HCT116 (cell line): ENCODE measurements at regions not wholly inside any gene's neighbourhood (a gene's known extent, or its start where the extent isn't known, plus 50 kb on each side); places are given as distances from the start of the nearest gene placed in this dataset.

Experiments used
- ATAC-seq: fragments of 200-7000 bp; cut with Tn5 transposase; 2 replicates; pipeline ENCODE4 v1.9.1; 2020; ENCODE audit warnings: mild to moderate bottlenecking, moderate library complexity
- BruUV-seq: library from RNA; stranded (reverse); fragments of 400-500 nt; replicated peaks from 2 replicates; lab custom pipeline; 2021; lab: Mats Ljungman, UMichigan
- CTCF ChIA-PET: fragments of 300-600 bp; sonication (Branson Sonifier 250); formaldehyde crosslinking; loops from one replicate; lab custom pipeline; 2021; ENCODE audit warnings: antibody characterized with exemption; lab: Charles Lee
- POLR2A ChIA-PET: fragments of 300-600, 350-600 bp; sonication (Branson Sonifier 250); formaldehyde crosslinking; loops from one replicate; lab custom pipeline; 2021; ENCODE audit warnings: antibody characterized with exemption; lab: Charles Lee
- RAD21 ChIA-PET, 2 experiments: fragments of 300-600 bp; sonication (Branson Sonifier 250); formaldehyde crosslinking; loops; one replicate each; lab custom pipeline; 2023; ENCODE audit warnings: low total read pairs in 2 of 2; ENCODE audit not compliant: uncharacterized antibody in 2 of 2, unreplicated experiment in 2 of 2, low non-redundant PET in 1 of 2; lab: Charles Lee
- DNase-seq: peaks from one replicate; pipeline ENCODE4 v3.0.0-alpha.2; 2010; ENCODE audit warnings: low read depth, low spot score
- H2AFZ ChIP-seq: fragments of 200-600 bp; shearing (Covaris generic), sonication (generic); 2 replicates; pipeline ENCODE4 v1.6.1; 2017; ENCODE audit warnings: low read depth, mixed run types, mixed read lengths, antibody characterized with exemption, low read length; ENCODE audit not compliant: poor library complexity, severe bottlenecking
- H3K27ac ChIP-seq: 2 replicates; pipeline ENCODE4 v1.5.1; 2012; ENCODE audit warnings: low read depth, low read length
- H3K27me3 ChIP-seq: fragments of 200-600 bp; sonication (generic); 2 replicates; pipeline ENCODE4 v1.6.1; 2016; ENCODE audit warnings: mixed run types, low read length, mixed read lengths; ENCODE audit not compliant: insufficient read depth
- H3K36me3 ChIP-seq, 2 experiments: fragments of 200-500 bp in 1 of 2; fragments of 200-600 bp in 1 of 2; sonication (Bioruptor generic) in 1 of 2; sonication (generic) in 1 of 2; 2 replicates each; pipeline versions ENCODE4 v1.5.1 to v1.6.1; 2014 to 2016; ENCODE audit warnings: low read length in 2 of 2, inconsistent platforms in 1 of 2, mixed read lengths in 1 of 2, mixed run types in 1 of 2; ENCODE audit not compliant: insufficient read depth in 2 of 2, control insufficient read depth in 1 of 2
- H3K4me1 ChIP-seq, 2 experiments: fragments of 200-600 bp in 1 of 2; sonication (generic) in 1 of 2; 2 replicates each; pipeline versions ENCODE4 v1.5.1 to v1.6.1; 2012 to 2017; ENCODE audit warnings: low read length in 2 of 2, inconsistent platforms in 1 of 2, mild to moderate bottlenecking in 1 of 2, mixed read lengths in 1 of 2, mixed run types in 1 of 2, moderate library complexity in 1 of 2; ENCODE audit not compliant: insufficient read depth in 2 of 2, control insufficient read depth in 1 of 2
- H3K4me2 ChIP-seq: fragments of 200-600 bp; sonication (generic); 2 replicates; pipeline ENCODE4 v1.6.1; 2017; ENCODE audit warnings: mixed run types, low read length, mixed read lengths
- H3K4me3 ChIP-seq, 2 experiments: fragments of 200-600 bp in 1 of 2; sonication (generic) in 1 of 2; replicated peaks in 1 of 2; 2 replicates each; pipeline ENCODE4 v1.5.1; 2011 to 2016; ENCODE audit warnings: low read length in 2 of 2, control low read depth in 1 of 2, low read depth in 1 of 2, mild to moderate bottlenecking in 1 of 2, mixed read lengths in 1 of 2, mixed run types in 1 of 2
- H3K79me2 ChIP-seq: fragments of 200-600 bp; sonication (generic); 2 replicates; pipeline ENCODE4 v1.6.1; 2017; ENCODE audit warnings: mild to moderate bottlenecking, mixed run types, low read length, moderate library complexity, mixed read lengths; ENCODE audit not compliant: insufficient read depth
- H3K9ac ChIP-seq: fragments of 200-600 bp; sonication (generic); 2 replicates; pipeline ENCODE4 v1.6.1; 2016; ENCODE audit warnings: low read length, mixed read lengths
- H3K9me2 ChIP-seq: fragments of 200-600 bp; sonication (generic), shearing (Covaris generic); 2 replicates; pipeline ENCODE4 v1.6.1; 2017; ENCODE audit warnings: mixed run types, mild to moderate bottlenecking, moderate library complexity; ENCODE audit not compliant: insufficient read depth
- H3K9me3 ChIP-seq, 2 experiments: fragments of 200-500 bp in 1 of 2; fragments of 200-600 bp in 1 of 2; sonication (Bioruptor generic) in 1 of 2; sonication (generic) in 1 of 2; 2 replicates each; pipeline ENCODE4 v1.6.1; 2014 to 2017; ENCODE audit warnings: low read length in 2 of 2, mixed read lengths in 2 of 2, inconsistent platforms in 1 of 2, low read depth in 1 of 2, mild to moderate bottlenecking in 1 of 2, mixed run types in 1 of 2, moderate library complexity in 1 of 2; ENCODE audit not compliant: control insufficient read depth in 1 of 2, insufficient read depth in 1 of 2
- H4K20me1 ChIP-seq: fragments of 200-600 bp; sonication (generic), shearing (Covaris generic); 2 replicates; pipeline ENCODE4 v1.6.1; 2017; ENCODE audit warnings: mixed run types, mild to moderate bottlenecking, moderate library complexity; ENCODE audit not compliant: insufficient read depth
- CBX3 ChIP-seq: IDR thresholded peaks from 2 replicates; pipeline ENCODE4 v1.6.1; 2012; ENCODE audit warnings: low read depth
- ELF1 ChIP-seq: IDR thresholded peaks from 2 replicates; pipeline ENCODE4 v1.6.1; 2012; ENCODE audit warnings: low read depth, borderline replicate concordance
- EZH2 ChIP-seq: fragments of 200-600 bp; sonication (generic); IDR thresholded peaks from 2 replicates; pipeline ENCODE4 v1.6.1; 2017; ENCODE audit warnings: antibody characterized with exemption, mixed run types
- EZH2phosphoT487 ChIP-seq: fragments of 200-600 bp; IDR thresholded peaks from 2 replicates; pipeline ENCODE4 v1.6.1; 2018; ENCODE audit warnings: antibody characterized with exemption, borderline replicate concordance
- TCF7L2 ChIP-seq: IDR thresholded peaks from 2 replicates; pipeline ENCODE4 v1.7.0; 2011; ENCODE audit warnings: borderline replicate concordance, inconsistent platforms; ENCODE audit not compliant: insufficient read depth, insufficient read length; ENCODE audit errors: extremely low read depth
- YY1 ChIP-seq: IDR thresholded peaks from 2 replicates; pipeline ENCODE4 v1.6.1; 2011; ENCODE audit warnings: low read length, low read depth, moderate library complexity, mild to moderate bottlenecking; ENCODE audit not compliant: insufficient replicate concordance; ENCODE audit errors: extremely low read depth
- ZFX ChIP-seq: fragments of 450-650 bp; IDR thresholded peaks from 2 replicates; pipeline ENCODE4 v1.6.1; 2017
- intact Hi-C: fragments of 100-400 bp; cut with micrococcal nuclease; formaldehyde crosslinking; loops from 2 replicates; pipeline ENCODE4 v1.10.0; 2022
- TF ChIP-seq, protein P1 (sequence below): IDR thresholded peaks from 2 replicates; pipeline ENCODE4 v1.6.1; 2012
- TF ChIP-seq, protein P2 (sequence below), 3 experiments: fragments of 200-600 bp in 1 of 3; sonication (generic) in 1 of 3; IDR thresholded peaks in 2 of 3; conservative IDR thresholded peaks in 1 of 3; 2 replicates each; pipeline ENCODE4 v1.5.1; 2012 to 2017; ENCODE audit warnings: low read depth in 2 of 3, low read length in 2 of 3, antibody characterized with exemption in 1 of 3, borderline replicate concordance in 1 of 3, control low read depth in 1 of 3, mild to moderate bottlenecking in 1 of 3, mixed read lengths in 1 of 3, mixed run types in 1 of 3, moderate library complexity in 1 of 3; ENCODE audit not compliant: insufficient read depth in 1 of 3
- TF ChIP-seq, protein P3 (sequence below): IDR thresholded peaks from 2 replicates; pipeline ENCODE4 v1.6.1; 2012

DNA sequence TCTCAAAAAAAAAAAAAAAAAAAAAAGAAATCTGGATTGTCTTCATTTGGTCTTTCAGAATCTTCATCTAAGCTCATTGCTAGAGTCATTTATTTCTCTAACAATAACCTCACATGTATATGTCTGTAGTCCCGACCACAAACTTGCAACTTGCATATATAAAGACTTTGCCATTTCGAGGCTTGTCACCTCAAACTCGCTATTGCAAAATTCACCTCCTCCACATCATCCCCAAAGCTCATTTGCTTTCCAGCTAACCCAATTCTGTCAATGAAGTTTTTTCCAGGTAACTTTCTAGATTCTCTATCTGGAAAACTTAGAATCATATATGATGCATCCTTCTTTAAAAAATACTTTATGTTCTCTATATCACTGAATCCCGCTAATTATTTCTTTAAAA lies 393.2 kb upstream of the ATXN7L3B start (continued):
- TF ChIP-seq, protein P1, sequence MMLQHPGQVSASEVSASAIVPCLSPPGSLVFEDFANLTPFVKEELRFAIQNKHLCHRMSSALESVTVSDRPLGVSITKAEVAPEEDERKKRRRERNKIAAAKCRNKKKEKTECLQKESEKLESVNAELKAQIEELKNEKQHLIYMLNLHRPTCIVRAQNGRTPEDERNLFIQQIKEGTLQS = no peak
- TF ChIP-seq, protein P2, sequence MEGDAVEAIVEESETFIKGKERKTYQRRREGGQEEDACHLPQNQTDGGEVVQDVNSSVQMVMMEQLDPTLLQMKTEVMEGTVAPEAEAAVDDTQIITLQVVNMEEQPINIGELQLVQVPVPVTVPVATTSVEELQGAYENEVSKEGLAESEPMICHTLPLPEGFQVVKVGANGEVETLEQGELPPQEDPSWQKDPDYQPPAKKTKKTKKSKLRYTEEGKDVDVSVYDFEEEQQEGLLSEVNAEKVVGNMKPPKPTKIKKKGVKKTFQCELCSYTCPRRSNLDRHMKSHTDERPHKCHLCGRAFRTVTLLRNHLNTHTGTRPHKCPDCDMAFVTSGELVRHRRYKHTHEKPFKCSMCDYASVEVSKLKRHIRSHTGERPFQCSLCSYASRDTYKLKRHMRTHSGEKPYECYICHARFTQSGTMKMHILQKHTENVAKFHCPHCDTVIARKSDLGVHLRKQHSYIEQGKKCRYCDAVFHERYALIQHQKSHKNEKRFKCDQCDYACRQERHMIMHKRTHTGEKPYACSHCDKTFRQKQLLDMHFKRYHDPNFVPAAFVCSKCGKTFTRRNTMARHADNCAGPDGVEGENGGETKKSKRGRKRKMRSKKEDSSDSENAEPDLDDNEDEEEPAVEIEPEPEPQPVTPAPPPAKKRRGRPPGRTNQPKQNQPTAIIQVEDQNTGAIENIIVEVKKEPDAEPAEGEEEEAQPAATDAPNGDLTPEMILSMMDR (IDR thresholded peaks at IDR 0.05 in 2 of 3, conservative IDR thresholded peaks at IDR 0.05 in 1 of 3; ENCODE audit: borderline replicate concordance in 1 of 3, insufficient read depth in 1 of 3, low read depth in 2 of 3, low read length in 2 of 3) = no peak
- TF ChIP-seq, protein P3, sequence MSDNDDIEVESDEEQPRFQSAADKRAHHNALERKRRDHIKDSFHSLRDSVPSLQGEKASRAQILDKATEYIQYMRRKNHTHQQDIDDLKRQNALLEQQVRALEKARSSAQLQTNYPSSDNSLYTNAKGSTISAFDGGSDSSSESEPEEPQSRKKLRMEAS = no peak
- TF ChIP-seq EZH2 = no peak
- no peak for TF ChIP-seq YY1
- no peak for TF ChIP-seq TCF7L2

DNA sequence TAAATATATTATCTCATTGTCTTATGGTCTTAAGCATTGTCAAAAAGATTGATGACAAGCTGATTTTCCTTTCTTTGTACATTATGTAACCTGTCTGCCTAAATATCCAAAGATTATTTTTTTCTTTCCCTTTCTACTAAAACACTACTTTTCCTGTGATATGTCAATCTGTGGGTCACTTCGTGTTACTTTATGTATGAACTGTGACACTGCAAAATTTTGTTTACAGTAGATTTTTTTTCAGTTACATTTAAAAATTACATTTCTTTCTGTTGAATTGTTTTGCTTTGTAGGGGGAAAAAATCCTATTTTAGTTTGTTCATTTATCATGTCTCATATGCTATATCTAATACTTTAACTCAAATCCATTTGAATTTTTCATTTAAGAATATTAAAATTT lies 392.3 kb upstream of the ATXN7L3B start:
- Histone ChIP-seq H3K9ac (no peak overlapping the region), H3K9me2 (no peaks in the 10 kb centered on the region), H3K4me1 (no peaks in the 10 kb centered on the region), H3K27ac (no peak overlapping the region), H2AFZ (no peak overlapping the region), H3K36me3 (no peaks in the 10 kb centered on the region), H3K4me2 (no peak overlapping the region), H4K20me1 (no peaks in the 10 kb centered on the region), H3K27me3 (no peaks in the 10 kb centered on the region), H3K9me3 (no peaks in the 10 kb centered on the region), H3K4me3 (no peak overlapping the region), H3K79me2 (no peaks in the 10 kb centered on the region)
- intact Hi-C loops = no loop called here
- TF ChIP-seq CBX3 (no peak), ELF1 (no peak), EZH2phosphoT487 (no peak), ZFX (no peak)
- TF ChIP-seq, protein P1 = no peak
- DNase-seq (no peak), ATAC-seq (no peak)
- POLR2A ChIA-PET = no interaction called here
- CTCF ChIA-PET = no interaction called here
- BruUV-seq = no TSS peak
- RAD21 ChIA-PET = no interaction called here
